GM18508 (cell line): ENCODE measurements at regions not wholly inside any gene's neighbourhood (a gene's known extent, or its start where the extent isn't known, plus 50 kb on each side); places are given as distances from the start of the nearest gene placed in this dataset.

Experiments
- ATAC-seq: cut with Tn5 transposase; IDR thresholded peaks from one replicate; pipeline ENCODE4 v1.9.1; 2021; ENCODE audit warnings: moderate number of reproducible peaks; ENCODE audit not compliant: insufficient read depth, unreplicated experiment

DNA sequence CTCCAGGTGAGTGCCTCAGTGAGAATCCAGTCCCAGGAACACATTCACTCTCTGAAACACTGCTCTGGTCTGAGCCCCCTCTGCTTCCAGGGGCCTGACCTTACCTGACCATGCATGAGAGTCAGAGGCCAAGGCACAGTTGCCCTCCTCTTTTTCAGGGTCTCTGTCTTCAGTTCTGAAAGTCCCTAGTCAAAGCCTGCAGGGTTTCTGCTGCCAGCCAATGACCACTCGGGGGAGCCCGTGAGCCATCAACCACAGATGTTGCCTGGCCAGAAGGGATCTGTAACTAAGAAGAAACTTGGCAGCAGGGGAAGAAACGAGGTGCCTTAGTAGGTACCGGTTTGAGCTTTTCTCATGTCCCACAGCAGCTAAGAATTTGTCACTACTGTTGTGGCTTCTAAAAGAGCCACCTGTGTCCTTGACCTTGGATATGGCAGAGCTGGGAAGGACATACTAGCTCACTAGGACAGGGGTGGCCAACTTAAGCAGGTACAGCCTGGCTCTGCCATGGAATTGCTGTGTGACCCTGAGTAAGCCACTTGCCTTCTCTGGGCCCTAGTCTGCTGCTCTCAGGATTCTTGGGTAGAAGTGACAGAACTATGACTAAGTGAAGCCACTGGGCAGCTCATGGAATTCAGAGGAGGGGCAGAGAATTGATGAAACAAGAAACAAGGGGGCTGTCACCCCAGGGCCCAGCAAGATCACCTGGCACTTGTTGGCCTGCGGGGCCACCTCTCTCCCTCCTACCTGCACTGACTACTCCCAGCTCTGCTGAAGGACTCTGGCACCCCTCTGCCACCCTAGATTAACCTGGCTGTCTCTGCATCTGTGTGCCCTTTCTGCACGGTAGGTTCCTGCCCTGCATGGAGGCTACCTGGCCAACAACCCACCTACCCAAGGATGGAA is 83.8 kb upstream of the GPR26 start:
- no peak for ATAC-seq

DNA sequence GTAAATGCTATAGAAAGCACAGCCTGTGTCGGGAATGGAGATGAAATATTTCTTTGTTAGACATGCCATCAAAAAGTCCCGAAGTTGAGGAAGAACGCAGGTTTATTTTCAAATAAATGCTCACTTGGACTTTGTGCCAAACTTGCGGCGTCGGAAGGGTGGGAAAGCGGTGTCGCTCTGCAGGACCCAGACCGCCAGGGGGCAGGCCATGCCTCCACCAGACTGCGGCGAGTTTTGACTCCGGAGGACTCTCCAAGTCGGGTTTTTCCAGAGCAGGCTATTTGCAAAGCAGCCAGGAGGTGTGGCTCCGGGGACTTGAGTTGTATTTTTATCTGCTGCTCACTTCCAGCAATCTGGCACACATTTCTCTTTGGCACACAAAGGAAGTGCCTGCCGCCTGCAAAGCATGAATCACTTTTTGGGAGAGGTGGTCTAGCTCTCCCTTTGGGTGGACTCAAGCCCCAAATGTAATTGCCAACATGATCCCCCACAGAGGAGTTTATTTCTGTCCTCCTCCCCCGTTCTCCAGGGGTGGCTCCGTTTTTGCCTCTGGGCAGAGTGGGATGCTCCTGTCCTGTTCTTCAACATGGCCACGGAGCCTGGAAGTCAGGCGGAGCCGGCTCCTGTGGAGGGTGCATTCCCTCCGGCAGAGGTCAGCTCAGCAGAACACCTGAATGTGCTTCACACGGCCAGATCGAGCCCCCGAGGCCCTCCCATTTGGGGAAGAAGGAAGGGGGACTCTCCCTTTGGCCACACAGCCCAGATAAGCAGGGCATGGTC is 82.3 kb upstream of the GPR26 start:
- ATAC-seq: no peak

DNA sequence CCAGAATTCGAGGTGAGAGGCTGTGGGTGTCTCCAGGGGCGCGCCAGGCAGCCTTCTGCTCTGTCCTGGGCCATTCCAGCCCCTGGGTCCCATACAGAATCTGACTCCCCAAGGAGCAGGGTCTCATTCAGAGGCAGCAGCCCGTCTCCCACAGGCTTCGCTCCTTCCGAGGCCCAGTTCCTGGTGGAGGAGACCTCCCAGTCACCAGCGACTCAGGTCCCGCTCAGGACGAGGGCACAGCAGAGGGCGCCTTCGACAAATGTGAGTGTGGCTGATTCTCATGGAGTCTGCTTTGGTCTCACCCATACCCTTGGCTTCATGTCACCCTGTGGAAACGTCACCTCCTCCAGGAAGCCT is 81.8 kb upstream of the GPR26 start:
- no peak for ATAC-seq

DNA sequence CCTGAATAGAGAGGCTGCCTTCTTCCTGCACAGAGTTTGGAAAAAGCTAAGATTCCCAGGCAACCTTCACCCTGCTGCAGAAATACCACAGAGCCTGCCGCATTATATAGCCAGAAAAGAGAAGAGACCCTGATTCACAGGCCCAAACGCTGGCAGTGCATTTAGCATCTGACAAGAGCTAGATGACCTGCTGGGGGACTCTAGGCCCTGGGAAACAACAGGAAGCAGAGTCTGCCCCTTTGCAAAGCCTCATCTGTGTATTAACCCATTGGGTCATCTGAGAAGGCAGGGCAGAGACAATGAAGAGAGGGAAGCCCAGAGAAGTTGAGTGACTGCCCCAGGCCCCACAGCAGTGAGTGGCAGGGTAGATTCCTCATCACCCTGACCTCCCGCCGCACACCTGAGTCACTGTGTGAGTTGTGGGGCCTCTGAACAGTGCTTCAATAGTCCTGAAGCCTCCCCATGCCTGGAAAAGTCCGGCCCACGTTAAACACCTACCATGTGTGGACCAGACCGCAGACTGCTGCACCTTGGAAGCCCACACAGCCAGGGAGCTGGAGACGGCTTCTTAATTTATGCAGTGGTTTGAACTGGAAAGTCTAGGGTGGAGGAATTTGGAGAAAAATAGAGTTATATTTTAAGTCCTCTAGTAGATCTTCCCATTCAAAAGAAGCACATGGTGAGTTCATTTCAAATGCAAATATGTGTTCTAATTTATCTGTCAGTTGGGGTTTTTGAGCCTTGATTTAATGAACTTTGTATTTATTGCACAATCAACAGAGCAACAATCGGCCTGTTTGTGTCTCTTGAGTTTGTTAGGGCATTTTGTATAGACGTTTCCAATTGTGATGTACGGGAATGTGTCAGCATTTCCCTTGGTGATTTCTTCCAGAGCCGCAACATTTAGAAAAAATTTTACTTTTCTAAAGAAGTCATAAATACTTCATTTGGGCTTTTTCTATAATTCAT is 80.4 kb upstream of the GPR26 start:
- no peak for ATAC-seq

DNA sequence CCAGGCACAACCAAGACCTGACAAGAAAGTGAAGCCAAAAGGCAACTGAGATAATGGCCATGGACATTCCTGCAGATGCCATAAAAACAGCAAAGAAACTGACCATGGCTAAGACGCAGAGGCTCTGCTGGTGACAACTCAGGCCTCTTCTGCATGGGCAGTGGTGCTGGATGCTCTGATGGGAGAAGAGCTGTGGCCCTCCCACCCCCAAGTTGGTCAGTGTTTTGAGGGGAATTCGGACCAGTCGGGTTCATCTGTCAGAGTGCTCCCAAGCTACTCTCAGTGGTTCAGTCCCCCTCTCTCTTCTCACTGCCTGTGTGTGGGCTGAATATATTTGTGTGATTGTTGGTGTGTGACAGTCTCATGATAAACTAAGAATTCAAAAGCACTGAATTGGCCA is 79.0 kb upstream of the GPR26 start:
- ATAC-seq: no peak

DNA sequence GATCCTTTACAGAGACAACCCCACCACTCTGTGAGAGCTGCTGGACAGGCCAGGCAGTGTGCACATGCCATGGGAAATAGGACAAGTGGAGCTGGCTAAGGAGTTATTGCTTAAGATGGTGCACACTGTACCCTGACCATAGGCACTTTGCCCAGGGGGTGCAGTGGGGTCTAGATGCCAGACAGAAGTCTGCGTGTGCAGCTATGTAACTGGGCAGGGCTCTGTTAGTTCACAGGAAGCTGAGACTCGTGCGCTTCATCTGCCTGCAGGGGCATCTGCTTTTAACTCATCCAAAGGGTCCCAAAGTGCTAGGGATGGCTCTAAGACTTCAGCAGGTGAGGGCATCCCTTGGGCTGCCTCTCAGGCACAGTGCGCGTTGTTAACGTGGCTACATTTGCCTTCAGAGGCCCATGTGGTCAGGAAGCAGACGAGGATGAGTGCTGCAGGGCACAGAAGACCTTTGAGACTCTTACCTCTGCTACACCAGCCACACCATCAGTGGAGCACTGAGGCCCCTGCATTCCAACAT is 77.7 kb upstream of the GPR26 start:
- ATAC-seq: no peak

DNA sequence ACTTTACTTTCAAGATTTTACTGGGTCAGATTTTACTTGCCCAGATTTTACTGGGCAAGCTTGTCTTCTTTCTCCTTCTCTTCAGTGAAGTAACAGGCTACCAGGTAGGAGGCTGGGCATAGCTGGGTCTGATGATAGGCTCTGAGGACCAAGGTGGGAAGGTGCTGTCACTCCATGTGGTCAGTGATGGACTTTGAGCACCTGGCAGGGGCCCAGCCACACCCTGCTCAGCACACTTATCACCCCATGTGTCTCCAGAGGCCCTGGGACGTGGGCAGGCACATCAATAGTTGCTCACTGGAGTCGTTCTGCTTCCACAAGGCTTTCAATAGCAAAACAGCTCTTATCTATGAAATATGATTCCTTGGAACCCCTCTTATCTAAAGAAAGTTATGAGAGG is 70.5 kb upstream of the GPR26 start:
- ATAC-seq: no peak

DNA sequence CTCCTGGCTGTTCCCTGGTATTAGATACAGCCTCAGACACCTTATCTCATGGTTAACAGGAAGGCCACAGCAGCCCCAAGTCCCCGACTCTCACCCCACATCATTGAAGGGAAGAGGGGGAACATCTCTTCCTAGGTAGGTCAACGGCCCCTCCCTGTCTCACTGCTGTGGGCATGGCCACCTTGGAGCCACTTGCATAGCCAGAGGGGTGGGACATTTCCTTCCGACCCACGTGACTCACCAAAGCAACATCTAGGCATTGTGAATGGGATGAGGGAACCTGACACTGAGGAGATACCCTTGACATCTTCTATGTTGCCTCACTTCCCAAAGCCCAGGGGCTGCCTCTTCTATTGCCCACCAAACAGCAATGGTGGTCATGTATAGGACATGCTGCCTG is 68.5 kb upstream of the GPR26 start:
- no peak for ATAC-seq

DNA sequence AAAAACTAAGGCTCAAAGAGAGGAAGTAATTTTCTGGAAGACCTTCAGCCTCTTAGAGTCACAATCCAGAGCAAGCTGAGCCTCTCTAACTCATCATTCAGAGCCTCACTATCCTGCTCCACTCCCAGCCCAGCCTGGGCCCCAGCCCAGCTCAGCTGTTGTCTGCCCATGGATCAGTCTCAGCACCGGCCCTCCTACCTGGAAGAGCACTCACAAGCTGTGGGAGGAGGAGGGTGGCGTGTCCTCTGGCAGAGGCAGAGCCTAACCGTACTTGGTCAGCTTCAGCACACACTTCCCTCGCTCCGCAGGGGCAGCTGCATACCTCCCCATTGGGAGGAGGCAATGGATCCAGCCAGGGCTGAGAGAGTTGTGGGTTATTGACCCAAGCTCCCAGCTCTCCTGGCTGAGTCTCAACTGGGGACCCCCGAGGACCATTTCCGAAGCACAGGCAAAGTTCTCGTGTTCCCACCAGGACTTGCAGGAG is 66.7 kb upstream of the GPR26 start:
- no peak for ATAC-seq

DNA sequence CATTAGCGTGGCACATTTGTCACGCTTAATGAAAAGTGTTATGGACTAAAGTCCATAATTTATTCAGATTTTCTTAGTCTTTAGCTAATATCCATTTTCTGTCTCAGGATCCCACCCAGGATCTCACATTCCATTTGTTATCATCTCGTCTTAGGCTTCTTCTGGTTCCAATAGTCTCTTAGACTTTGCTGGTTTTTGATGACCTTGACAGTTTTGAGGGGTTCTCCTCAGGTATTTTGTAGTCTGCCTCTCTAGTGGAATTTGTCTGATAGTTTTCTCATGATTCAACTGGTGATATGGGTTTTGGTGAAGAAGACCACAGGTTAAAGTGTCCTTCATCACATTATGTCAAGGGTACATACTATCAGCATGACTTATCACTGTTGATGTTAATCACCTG is 66.0 kb upstream of the GPR26 start:
- ATAC-seq: no peak

DNA sequence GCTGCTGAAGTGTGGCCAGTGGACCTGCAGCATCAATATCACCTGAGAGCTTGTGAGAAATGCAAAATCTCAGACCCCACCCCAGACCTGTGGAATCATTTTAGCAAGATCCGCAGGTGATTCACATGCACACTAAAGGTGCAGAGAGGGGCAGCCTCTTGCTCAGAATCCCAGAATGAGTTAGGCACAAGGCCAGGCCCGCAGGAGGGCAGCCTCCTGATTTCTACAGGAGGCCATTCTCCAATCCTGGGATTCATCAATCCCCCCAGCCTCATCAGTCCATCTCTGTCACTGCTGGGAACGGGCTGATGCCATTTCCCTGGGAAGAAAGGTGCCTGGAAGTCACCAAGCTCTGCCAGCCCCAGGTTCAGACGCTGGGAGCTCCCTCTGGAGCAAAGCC is 63.0 kb upstream of the GPR26 start:
- ATAC-seq: no peak

DNA sequence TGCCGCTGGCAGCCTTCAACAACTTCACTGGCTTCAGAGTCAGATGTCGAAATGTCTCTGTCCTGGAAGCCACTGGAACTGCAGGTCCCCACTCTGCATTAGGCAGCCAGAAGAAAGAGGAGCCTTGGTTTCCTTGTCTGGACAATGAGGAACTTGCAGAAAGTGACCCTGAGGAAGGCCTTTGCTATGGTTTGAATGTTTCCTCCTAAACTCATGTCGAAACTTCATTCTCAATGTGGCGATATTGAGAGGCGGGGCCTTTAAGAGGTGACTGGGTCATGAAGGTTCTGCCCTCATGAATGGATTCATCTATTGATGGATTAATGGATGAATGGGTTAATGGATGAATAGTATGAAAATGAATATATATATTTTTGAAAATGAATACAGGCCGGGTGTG is 61.6 kb upstream of the GPR26 start:
- ATAC-seq: no peak

DNA sequence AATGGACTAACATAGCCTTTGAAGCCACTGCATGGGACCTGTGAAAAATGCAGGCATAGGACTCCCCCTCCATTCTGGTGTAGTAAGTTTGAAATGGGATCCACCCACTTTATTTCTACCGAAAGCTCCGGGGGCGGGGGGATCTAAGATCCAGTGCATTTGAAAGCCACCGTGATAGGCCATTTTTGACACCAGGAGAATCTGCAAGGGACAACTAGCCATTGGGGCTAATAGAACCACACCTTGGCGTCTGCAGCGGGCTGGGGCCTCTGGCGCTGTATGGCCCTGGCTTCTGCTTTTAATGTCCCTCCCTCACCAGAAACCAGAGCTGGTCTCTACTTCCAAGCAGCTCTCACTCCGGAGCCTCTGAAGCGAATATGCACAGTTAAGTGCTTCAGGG is 60.1 kb upstream of the GPR26 start:
- ATAC-seq: no peak

DNA sequence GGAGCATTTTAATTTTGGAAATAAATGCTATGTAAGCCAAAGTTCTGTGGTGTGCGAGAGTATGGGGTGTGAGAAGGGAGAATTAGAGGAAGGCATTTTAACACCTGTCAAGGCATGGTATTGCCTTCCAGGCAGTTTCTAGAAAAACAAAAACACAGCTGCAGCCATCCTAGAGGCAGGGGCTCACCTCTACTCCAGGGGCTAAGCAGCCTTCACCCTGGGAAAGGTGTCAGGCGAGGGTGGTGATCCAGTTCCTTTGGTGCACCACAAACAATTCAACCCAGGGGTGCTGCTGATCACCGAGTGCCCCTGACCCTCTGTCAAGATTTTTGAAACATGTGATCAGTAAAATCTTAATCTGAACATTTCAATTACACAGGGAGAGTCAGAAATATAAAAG is 59.2 kb upstream of the GPR26 start:
- ATAC-seq: no peak

DNA sequence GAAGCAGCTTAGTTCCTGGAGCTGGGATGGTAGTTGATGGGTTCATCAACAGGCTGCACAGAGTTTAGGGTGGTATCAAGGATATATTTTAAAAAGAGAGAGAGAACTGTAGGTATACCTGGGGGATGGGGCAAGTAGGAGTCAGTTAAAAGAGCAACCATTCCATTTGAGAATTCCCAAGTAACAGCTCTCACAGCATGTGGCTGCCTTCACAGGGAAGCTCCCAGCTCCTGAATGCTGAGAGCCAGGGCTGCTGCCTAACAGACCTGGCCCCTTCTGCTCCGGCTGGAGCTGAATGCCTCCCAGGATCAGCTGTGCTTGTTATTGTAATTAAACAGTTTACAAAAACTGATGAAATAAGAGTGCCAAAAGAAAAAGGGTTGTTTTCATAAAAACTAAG is 58.8 kb upstream of the GPR26 start:
- no peak for ATAC-seq

DNA sequence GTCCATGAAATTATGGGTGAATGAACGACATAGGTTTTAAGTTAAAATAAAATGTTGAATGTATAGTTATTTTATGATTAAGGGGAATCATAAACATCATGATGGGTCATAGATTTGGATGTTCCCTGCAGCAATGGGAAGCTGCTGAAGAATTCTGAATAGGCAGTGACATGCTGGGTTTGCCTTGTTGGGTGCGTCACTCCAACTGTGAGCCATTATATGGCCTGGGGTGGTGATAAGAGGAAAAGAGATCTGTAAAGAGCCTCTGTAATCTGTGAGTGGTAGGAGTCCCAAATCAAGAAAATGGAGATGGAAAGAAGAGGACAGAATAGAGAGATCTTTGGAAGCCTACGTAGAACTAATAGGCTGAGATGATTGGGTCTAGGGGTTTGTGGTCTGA is 58.1 kb upstream of the GPR26 start:
- no peak for ATAC-seq

DNA sequence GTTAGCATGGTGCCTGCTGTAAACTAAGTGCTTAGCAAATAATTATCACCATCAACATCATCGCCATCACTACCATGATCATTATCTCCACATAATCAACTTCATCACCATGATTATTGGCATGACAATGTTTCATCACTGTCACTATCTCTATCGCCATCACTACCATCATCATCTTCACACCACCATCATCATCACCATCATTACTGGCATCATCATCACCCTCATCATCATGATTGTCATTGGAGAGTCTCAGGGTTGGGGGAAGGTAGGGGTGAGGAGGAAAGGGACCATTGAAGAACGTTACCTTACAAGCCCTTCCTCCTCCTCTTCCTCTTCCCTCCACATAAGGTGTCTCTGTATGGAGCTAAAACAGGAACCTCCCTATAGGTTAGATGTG is 54.9 kb upstream of the GPR26 start:
- ATAC-seq: no peak

DNA sequence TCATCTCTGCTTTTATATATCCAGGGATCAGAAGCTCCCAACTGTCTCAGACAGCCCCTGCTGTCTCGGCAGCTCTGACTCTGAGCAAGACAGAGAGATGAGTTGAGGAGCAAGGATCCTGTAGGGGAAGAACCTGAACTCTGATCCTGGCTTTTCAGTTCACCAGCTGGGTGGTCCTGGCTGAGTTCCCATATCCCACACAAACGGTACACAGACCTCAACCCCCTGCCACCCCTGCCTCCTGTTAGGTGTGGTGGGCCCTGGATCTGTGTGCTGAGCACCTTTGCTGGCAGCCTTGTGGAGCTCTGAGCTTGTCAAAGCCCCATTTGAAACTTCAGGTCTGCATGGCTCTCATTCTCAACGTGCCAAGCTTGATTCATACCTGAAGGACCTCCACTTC is 54.3 kb upstream of the GPR26 start:
- ATAC-seq: no peak

DNA sequence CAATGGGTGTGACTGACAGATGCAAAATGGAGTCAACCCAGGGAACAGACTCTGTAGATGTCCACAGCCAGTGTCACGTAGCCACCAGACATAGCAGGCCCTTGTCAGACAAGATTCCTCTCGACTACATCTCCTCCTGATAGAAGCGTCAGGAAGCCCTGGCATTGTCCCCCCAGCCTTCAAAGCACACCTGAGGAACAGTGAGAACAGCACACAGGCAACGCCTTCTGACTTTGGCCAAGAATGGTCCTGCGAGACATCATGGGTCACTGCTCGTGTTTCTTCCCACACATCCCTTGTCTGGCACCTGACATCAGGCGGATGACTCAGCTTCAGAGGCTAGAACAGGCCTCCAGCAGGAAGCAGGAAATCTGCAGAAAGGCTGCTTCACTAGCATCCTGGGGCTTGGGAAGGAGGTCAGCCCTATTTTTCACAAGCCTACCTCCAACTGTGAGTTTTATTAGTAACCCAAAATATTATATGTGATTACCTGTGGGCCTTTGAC is 52.8 kb upstream of the GPR26 start:
- ATAC-seq: no peak

DNA sequence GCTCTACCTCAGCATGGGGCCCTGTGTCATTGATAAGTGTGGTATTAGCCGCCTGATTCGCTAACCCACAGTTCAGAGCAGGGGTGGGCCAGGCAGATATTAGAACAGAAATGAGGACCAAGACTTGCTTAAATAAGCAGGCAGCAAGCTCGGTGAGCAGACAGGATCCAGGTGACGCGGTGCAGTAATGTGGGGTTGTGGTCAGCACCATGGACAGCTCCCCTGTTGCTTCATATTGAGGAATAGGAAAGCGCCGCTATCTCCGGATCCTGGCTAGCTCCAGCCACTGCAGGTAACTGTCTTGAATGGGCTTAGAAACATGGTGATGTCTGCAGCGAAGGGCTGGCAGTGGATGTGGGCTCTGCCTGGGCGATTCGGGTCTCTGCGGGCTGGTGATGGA is 51.3 kb upstream of the GPR26 start:
- ATAC-seq: no peak
